ENCODE measurements at regions not wholly inside any gene's neighbourhood (a gene's known extent, or its start where the extent isn't known, plus 50 kb on each side); places are given as distances from the start of the nearest gene placed in this dataset.

- no peak for DNase-seq
Measured at GRCh38 chr3:168273917-168274316, 178.2 kb upstream of the GOLIM4 start.

- DNase-seq: peak; percentile 15 to 21
Measured at GRCh38 chr3:168273036-168273435, 177.3 kb upstream of the GOLIM4 start.

- peak; percentile 83 to 85 for DNase-seq
Measured at GRCh38 chr3:168272343-168272985, 176.7 kb upstream of the GOLIM4 start.

- DNase-seq: no peak
Measured at GRCh38 chr3:168271932-168272331, 176.2 kb upstream of the GOLIM4 start.

GRCh38 chr3:168269001-168269400, 173.3 kb upstream of the GOLIM4 start:
- DNase-seq: no peak

GRCh38 chr3:168267179-168267578, 171.5 kb upstream of the GOLIM4 start:
- no peak for DNase-seq

GRCh38 chr3:168266335-168266734, 170.6 kb upstream of the GOLIM4 start:
- DNase-seq: no peak

GRCh38 chr3:168262887-168263286, 167.2 kb upstream of the GOLIM4 start:
- DNase-seq: no peak

GRCh38 chr3:168260859-168261258, 165.1 kb upstream of the GOLIM4 start:
- no peak for DNase-seq

GRCh38 chr3:168251371-168251770, 155.6 kb upstream of the GOLIM4 start:
- DNase-seq: no peak

- DNase-seq: peak in 1 of 2 donors; percentile 6
Measured at GRCh38 chr3:168250415-168250861, 154.7 kb upstream of the GOLIM4 start.

- peak; percentile 73 to 88 for DNase-seq
Measured at GRCh38 chr3:168249550-168250414, 154.1 kb upstream of the GOLIM4 start.

GRCh38 chr3:168249205-168249549, 153.5 kb upstream of the GOLIM4 start:
- no peak for DNase-seq

- DNase-seq: peak; percentile 10 to 40
Measured at GRCh38 chr3:168248383-168249204, 152.9 kb upstream of the GOLIM4 start.

GRCh38 chr3:168241156-168241555, 145.4 kb upstream of the GOLIM4 start:
- no peak for DNase-seq

GRCh38 chr3:168239287-168239686, 143.6 kb upstream of the GOLIM4 start:
- peak in 1 of 2 donors; percentile 6 for DNase-seq

- no peak for DNase-seq
Measured at GRCh38 chr3:168233001-168233400, 137.3 kb upstream of the GOLIM4 start.

- DNase-seq: no peak
Measured at GRCh38 chr3:168223085-168223484, 127.4 kb upstream of the GOLIM4 start.

GRCh38 chr3:168220556-168220955, 124.8 kb upstream of the GOLIM4 start:
- DNase-seq: no peak

- DNase-seq: no peak
Measured at GRCh38 chr3:168219530-168219929, 123.8 kb upstream of the GOLIM4 start.

- DNase-seq: no peak
Measured at GRCh38 chr3:168218600-168218999, 122.9 kb upstream of the GOLIM4 start.

GRCh38 chr3:168216851-168217250, 121.1 kb upstream of the GOLIM4 start:
- no peak for DNase-seq

GRCh38 chr3:168213920-168214319, 118.2 kb upstream of the GOLIM4 start:
- no peak for DNase-seq
